Left lung (tissue), 4 donors: ENCODE measurements at regions not wholly inside any gene's neighbourhood (a gene's known extent, or its start where the extent isn't known, plus 50 kb on each side); places are given as distances from the start of the nearest gene placed in this dataset.
A peak's percentile ranks its signal among the peaks of the same experiment; 100 is the strongest.

Source experiments
- ATAC-seq: fragments of 200-7000 bp; cut with Tn5 transposase; one replicate; pipeline ENCODE4 v1.9.1; 2020; ENCODE audit warnings: moderate library complexity
- DNase-seq, 4 donors: peaks; one replicate each; pipeline ENCODE4 v3.0.0-alpha.2; 2013 to 2020
- H3K27ac ChIP-seq, 2 donors: fragments of 200-600 bp; sonication (generic) in 1 of 2; one replicate each; pipeline versions ENCODE4 v1.5.0 to v1.8.0; 2020 to 2021
- H3K27me3 ChIP-seq, 2 donors: fragments of 200-600 bp; sonication (generic) in 1 of 2; one replicate each; pipeline versions ENCODE4 v1.5.0 to v1.8.0; 2020 to 2021
- H3K36me3 ChIP-seq, 2 donors: fragments of 200-600 bp; sonication (generic) in 1 of 2; one replicate each; pipeline versions ENCODE4 v1.5.0 to v1.8.0; 2020 to 2021
- H3K4me1 ChIP-seq, 2 donors: fragments of 200-600 bp; one replicate each; pipeline ENCODE4 v1.8.0; 2021
- H3K4me3 ChIP-seq, 2 donors: fragments of 200-600 bp; sonication (generic) in 1 of 2; one replicate each; pipeline versions ENCODE4 v1.5.0 to v1.8.0; 2020 to 2021; ENCODE audit warnings: mild to moderate bottlenecking in 1 of 2
- H3K9me3 ChIP-seq, 2 donors: fragments of 200-600 bp; sonication (generic) in 1 of 2; one replicate each; pipeline versions ENCODE4 v1.5.0 to v1.8.0; 2020 to 2021
- CTCF ChIP-seq, 2 donors: fragments of 200-600 bp; sonication (generic) in 1 of 2; IDR thresholded peaks; one replicate each; pipeline versions ENCODE4 v1.5.0 to v1.8.0; 2021; ENCODE audit warnings: antibody characterized with exemption in 2 of 2
- intact Hi-C, 2 donors: fragments of 100-400 bp; cut with DNase I; formaldehyde crosslinking; loops; one replicate each; pipeline versions ENCODE4 v1.11.2 to v1.14.2; 2022
- donor health status: DM: no; HTN: yes; CAD: no.
- donor health status: DM: no; HTN: no; CAD: no.

GRCh38 chr2:180761224-180761623 is 219.2 kb upstream of the UBE2E3 start:
- intact Hi-C loops, result no loop called here
- no peaks in the 10 kb centered on the region for H3K27me3 ChIP-seq
- no peaks in the 10 kb centered on the region for H3K9me3 ChIP-seq
- H3K4me3 ChIP-seq, result no peak overlapping the region
- no peak for DNase-seq
- no peak for TF ChIP-seq CTCF (IDR thresholded peaks at IDR 0.05)
- no peak overlapping the region for H3K27ac ChIP-seq
- no peaks in the 10 kb centered on the region for H3K36me3 ChIP-seq
- ATAC-seq, result no peak
- H3K4me1 ChIP-seq, result no peaks in the 10 kb centered on the region

- Histone ChIP-seq H3K4me1 (no peaks in the 10 kb centered on the region), H3K36me3 (no peaks in the 10 kb centered on the region), H3K4me3 (no peak overlapping the region), H3K27ac (no peak overlapping the region), H3K9me3 (no peaks in the 10 kb centered on the region), H3K27me3 (no peaks in the 10 kb centered on the region)
- no peak for DNase-seq
- TF ChIP-seq CTCF (IDR thresholded peaks at IDR 0.05), result no peak
- no peak for ATAC-seq
- intact Hi-C loops, result no loop called here
Measured at GRCh38 chr2:180759631-180760030, 220.8 kb upstream of the UBE2E3 start.

- no peak for TF ChIP-seq CTCF (IDR thresholded peaks at IDR 0.05)
- no peak for ATAC-seq
- H3K4me1 ChIP-seq, result no peaks in the 10 kb centered on the region
Measured at GRCh38 chr2:180753809-180754761, 226.3 kb upstream of the UBE2E3 start.

GRCh38 chr2:180751306-180751920 is 229.0 kb upstream of the UBE2E3 start:
- no peak for TF ChIP-seq CTCF (IDR thresholded peaks at IDR 0.05)
- H3K36me3 ChIP-seq, result no peaks in the 10 kb centered on the region
- no peaks in the 10 kb centered on the region for H3K27me3 ChIP-seq
- no peak for ATAC-seq
- no peak overlapping the region for H3K27ac ChIP-seq
- DNase-seq, result no peak
- H3K9me3 ChIP-seq, result no peaks in the 10 kb centered on the region
- H3K4me1 ChIP-seq, result no peaks in the 10 kb centered on the region
- intact Hi-C loops, result no loop called here
- no peak overlapping the region for H3K4me3 ChIP-seq

More at GRCh38 chr2:180753809-180754761, 226.3 kb upstream of the UBE2E3 start:
- intact Hi-C loops, result no loop called here
- Histone ChIP-seq H3K9me3 (no peaks in the 10 kb centered on the region), H3K27me3 (no peaks in the 10 kb centered on the region), H3K4me3 (no peak overlapping the region), H3K36me3 (no peaks in the 10 kb centered on the region), H3K27ac (no peak overlapping the region)
- DNase-seq, result no peak

GRCh38 chr2:180747728-180748127 is 232.7 kb upstream of the UBE2E3 start:
- H3K36me3 ChIP-seq, result no peaks in the 10 kb centered on the region
- ATAC-seq, result peak; percentile 47
- TF ChIP-seq CTCF (IDR thresholded peaks at IDR 0.05), result no peak
- H3K27me3 ChIP-seq, result no peaks in the 10 kb centered on the region
- H3K9me3 ChIP-seq, result no peaks in the 10 kb centered on the region
- intact Hi-C loops, result no loop called here
- DNase-seq, result no peak
- H3K4me1 ChIP-seq, result no peaks in the 10 kb centered on the region
- H3K4me3 ChIP-seq, result no peak overlapping the region
- no peak overlapping the region for H3K27ac ChIP-seq
